ENCODE measurements at regions not wholly inside any gene's neighbourhood (a gene's known extent, or its start where the extent isn't known, plus 50 kb on each side); places are given as distances from the start of the nearest gene placed in this dataset.

DNA sequence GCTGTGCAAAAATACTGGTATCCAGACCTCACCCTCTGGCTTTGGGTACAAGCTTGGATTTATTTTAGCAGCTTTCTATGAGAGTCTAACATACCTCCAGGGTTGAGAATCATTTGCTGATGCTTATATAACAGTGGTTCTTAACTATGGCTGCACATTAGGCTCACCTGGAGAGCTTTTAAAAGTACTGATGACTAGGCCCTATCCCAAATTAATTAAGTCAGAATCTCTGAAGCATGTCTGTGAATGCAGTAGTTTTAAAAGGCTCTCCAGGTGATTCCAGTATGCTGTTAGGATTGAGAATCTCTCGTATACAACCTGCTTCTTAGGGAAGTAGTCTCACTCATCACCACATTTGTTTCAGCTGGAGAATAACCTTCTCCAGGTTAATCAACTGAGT is 99.2 kb downstream of the PDHA2 start:
- no peak overlapping the region for H3K9ac ChIP-seq (replicated peaks; ENCODE audit: extremely low read depth, insufficient read depth, low read length)
- H3K27ac ChIP-seq (ENCODE audit: insufficient read depth, low read depth, low read length) = no peak overlapping the region
- no peak overlapping the region for H3K4me2 ChIP-seq (ENCODE audit: insufficient read depth, low read length)
- no peaks in the 10 kb centered on the region for H3K4me1 ChIP-seq (ENCODE audit: control insufficient read depth, extremely low read depth, insufficient read depth, low read length)
- BruUV-seq (replicated peaks) = no TSS peak
- no peak for DNase-seq (ENCODE audit: low read depth, low spot score)
- H3K4me3 ChIP-seq (replicated peaks in 1 of 3; ENCODE audit: insufficient read depth in 1 of 3, low read depth in 1 of 3, low read length in 3 of 3) = no peak overlapping the region
- no peaks in the 10 kb centered on the region for H3K36me3 ChIP-seq (ENCODE audit: control insufficient read depth in 2 of 2, extremely low read depth in 1 of 2, insufficient read depth in 2 of 2, low read length in 2 of 2)
- no peak overlapping the region for H2AFZ ChIP-seq (ENCODE audit: low read depth, low read length)
- CTCF ChIA-PET = no interaction called here
- no peak for TF ChIP-seq POLR2A (IDR thresholded peaks at IDR 0.05; ENCODE audit: low read depth, low read length)
- no peak for TF ChIP-seq FOS (IDR thresholded peaks at IDR 0.05; ENCODE audit: borderline replicate concordance, insufficient read depth, low read length)
- TF ChIP-seq JUN (IDR thresholded peaks at IDR 0.05; ENCODE audit: borderline replicate concordance, insufficient read depth, insufficient read length, low read depth) = no peak
- no peaks in the 10 kb centered on the region for H3K9me1 ChIP-seq (replicated peaks; ENCODE audit: control insufficient read depth, extremely low read depth, insufficient read depth, low read length)
- no peaks in the 10 kb centered on the region for H4K20me1 ChIP-seq (replicated peaks; ENCODE audit: control insufficient read depth, extremely low read depth, insufficient read depth, low read length)
- FAIRE-seq = no peak
- intact Hi-C loops (cut with micrococcal nuclease) (no loop called here), dilution Hi-C loops (cut with MboI; ENCODE audit: extremely low pct_ligation_motif_present, low sequenced_read_pairs) (no loop called here)
- no peaks in the 10 kb centered on the region for H3K79me2 ChIP-seq (ENCODE audit: control insufficient read depth, insufficient read depth, low read length)
- no peaks in the 10 kb centered on the region for H3K27me3 ChIP-seq (ENCODE audit: control insufficient read depth in 2 of 2, insufficient read depth in 2 of 2, low read length in 2 of 2)
- POLR2A ChIA-PET = no interaction called here
- no peaks in the 10 kb centered on the region for H3K9me3 ChIP-seq (replicated peaks; ENCODE audit: control insufficient read depth, insufficient read depth, low read length)

GRCh38 chr4:95949136-95949765 is 109.4 kb downstream of the PDHA2 start:
- Histone ChIP-seq H3K4me1 (ENCODE audit: control insufficient read depth, extremely low read depth, insufficient read depth, low read length) (no peaks in the 10 kb centered on the region), H3K4me2 (ENCODE audit: insufficient read depth, low read length) (no peak overlapping the region), H3K9me3 (replicated peaks; ENCODE audit: control insufficient read depth, insufficient read depth, low read length) (no peaks in the 10 kb centered on the region), H3K36me3 (ENCODE audit: control insufficient read depth in 2 of 2, extremely low read depth in 1 of 2, insufficient read depth in 2 of 2, low read length in 2 of 2) (no peaks in the 10 kb centered on the region), H3K4me3 (replicated peaks in 1 of 3; ENCODE audit: insufficient read depth in 1 of 3, low read depth in 1 of 3, low read length in 3 of 3) (no peak overlapping the region), H3K27ac (ENCODE audit: insufficient read depth, low read depth, low read length) (no peak overlapping the region), H4K20me1 (replicated peaks; ENCODE audit: control insufficient read depth, extremely low read depth, insufficient read depth, low read length) (no peaks in the 10 kb centered on the region), H2AFZ (ENCODE audit: low read depth, low read length) (no peak overlapping the region), H3K9me1 (replicated peaks; ENCODE audit: control insufficient read depth, extremely low read depth, insufficient read depth, low read length) (no peaks in the 10 kb centered on the region), H3K27me3 (ENCODE audit: control insufficient read depth in 2 of 2, insufficient read depth in 2 of 2, low read length in 2 of 2) (no peaks in the 10 kb centered on the region), H3K79me2 (ENCODE audit: control insufficient read depth, insufficient read depth, low read length) (no peaks in the 10 kb centered on the region), H3K9ac (replicated peaks; ENCODE audit: extremely low read depth, insufficient read depth, low read length) (no peak overlapping the region)
- intact Hi-C loops (cut with micrococcal nuclease) = no loop called here
- DNase-seq (ENCODE audit: low read depth, low spot score) = no peak
- ChIA-PET POLR2A (no interaction called here), CTCF (no interaction called here)
- no TSS peak for BruUV-seq (replicated peaks)
- dilution Hi-C loops (cut with MboI; ENCODE audit: extremely low pct_ligation_motif_present, low sequenced_read_pairs) = no loop called here
- no peak for FAIRE-seq
- TF ChIP-seq EZH2 (IDR thresholded peaks at IDR 0.05; ENCODE audit: borderline replicate concordance, low read depth, low read length, severe bottlenecking) (no peak), GATA2 (IDR thresholded peaks at IDR 0.05; ENCODE audit: insufficient read depth, insufficient read length, low read depth, low read length) (no peak), CTCF (IDR thresholded peaks at IDR 0.05; ENCODE audit: extremely low read depth in 1 of 2, insufficient read depth in 1 of 2, low read depth in 1 of 2, low read length in 2 of 2) (no peak), POLR2A (IDR thresholded peaks at IDR 0.05; ENCODE audit: low read depth, low read length) (no peak), POLR2AphosphoS5 (IDR thresholded peaks at IDR 0.05; ENCODE audit: insufficient read depth, low read depth, low read length) (no peak), MYC (IDR thresholded peaks at IDR 0.05; ENCODE audit: low read depth, low read length) (no peak), JUN (IDR thresholded peaks at IDR 0.05; ENCODE audit: borderline replicate concordance, insufficient read depth, insufficient read length, low read depth) (no peak)
- TF ChIP-seq, protein P1, sequence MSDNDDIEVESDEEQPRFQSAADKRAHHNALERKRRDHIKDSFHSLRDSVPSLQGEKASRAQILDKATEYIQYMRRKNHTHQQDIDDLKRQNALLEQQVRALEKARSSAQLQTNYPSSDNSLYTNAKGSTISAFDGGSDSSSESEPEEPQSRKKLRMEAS (IDR thresholded peaks at IDR 0.05; ENCODE audit: insufficient read depth, insufficient read length) = no peak
